ENCODE measurements at regions not wholly inside any gene's neighbourhood (a gene's known extent, or its start where the extent isn't known, plus 50 kb on each side); places are given as distances from the start of the nearest gene placed in this dataset.

GRCh38 chrX:147333821-147334220 is 519.3 kb upstream of the CXorf51A start:
- WGBS, 2 donors = 78 to 90% methylated on average over 5 of the region's 5 CpGs
- H3K4me3 ChIP-seq (replicated peaks in 1 of 3) = no peak overlapping the region
- TF ChIP-seq CTCF (IDR thresholded peaks at IDR 0.05) = no peak
- no peak for TF ChIP-seq POLR2A (IDR thresholded peaks at IDR 0.05)
- H3K27me3 ChIP-seq = no peaks in the 10 kb centered on the region
- no peak overlapping the region for H3K27ac ChIP-seq
- intact Hi-C loops (cut with DNase I) = no loop called here
- no peaks in the 10 kb centered on the region for H3K4me1 ChIP-seq
- no peaks in the 10 kb centered on the region for H3K36me3 ChIP-seq
- no peaks in the 10 kb centered on the region for H3K9me3 ChIP-seq
- DNase-seq = no peak

GRCh38 chrX:147322496-147322895 is 508.0 kb upstream of the CXorf51A start:
- H3K27ac ChIP-seq = no peak overlapping the region
- WGBS, 2 donors = 55 to 58% methylated on average over 3 of the region's 3 CpGs
- H3K9me3 ChIP-seq = no peaks in the 10 kb centered on the region
- no peak for DNase-seq
- H3K4me1 ChIP-seq = no peaks in the 10 kb centered on the region
- H3K36me3 ChIP-seq = no peaks in the 10 kb centered on the region
- no peaks in the 10 kb centered on the region for H3K27me3 ChIP-seq
- H3K4me3 ChIP-seq (replicated peaks in 1 of 3) = no peak overlapping the region
- intact Hi-C loops (cut with DNase I) = no loop called here
- TF ChIP-seq CTCF (IDR thresholded peaks at IDR 0.05) (no peak), POLR2A (IDR thresholded peaks at IDR 0.05) (no peak)

GRCh38 chrX:147315483-147315882 is 500.9 kb upstream of the CXorf51A start:
- Histone ChIP-seq H3K27ac (no peak overlapping the region), H3K27me3 (no peaks in the 10 kb centered on the region), H3K36me3 (no peaks in the 10 kb centered on the region), H3K4me3 (replicated peaks in 1 of 3) (no peak overlapping the region), H3K4me1 (no peaks in the 10 kb centered on the region), H3K9me3 (no peaks in the 10 kb centered on the region)
- 45 to 48% methylated on average over 1 of the region's 1 CpG for WGBS, 2 donors
- no peak for TF ChIP-seq CTCF (IDR thresholded peaks at IDR 0.05)
- TF ChIP-seq POLR2A (IDR thresholded peaks at IDR 0.05) = no peak
- intact Hi-C loops (cut with DNase I) = no loop called here
- no peak for DNase-seq

Data from thyroid gland (tissue), 4 donors.